OCI-LY1 (cell line): ENCODE measurements at regions not wholly inside any gene's neighbourhood (a gene's known extent, or its start where the extent isn't known, plus 50 kb on each side); places are given as distances from the start of the nearest gene placed in this dataset.

Experiments
- EZH2 ChIP-seq: fragments of 200-600 bp; sonication (generic), shearing (Covaris generic); IDR thresholded peaks from 2 replicates; pipeline ENCODE4 v1.8.0; 2017; ENCODE audit warnings: borderline replicate concordance, mixed run types, mild to moderate bottlenecking, antibody characterized with exemption, low read length, moderate library complexity, mixed read lengths
- TF ChIP-seq, protein P1 (sequence below): fragments of 200-600 bp; sonication (generic), shearing (Covaris generic); IDR thresholded peaks from 2 replicates; pipeline ENCODE4 v1.5.1; 2017; ENCODE audit warnings: mild to moderate bottlenecking, antibody characterized with exemption, low read length, moderate library complexity, mixed read lengths

- TF ChIP-seq, protein P1, sequence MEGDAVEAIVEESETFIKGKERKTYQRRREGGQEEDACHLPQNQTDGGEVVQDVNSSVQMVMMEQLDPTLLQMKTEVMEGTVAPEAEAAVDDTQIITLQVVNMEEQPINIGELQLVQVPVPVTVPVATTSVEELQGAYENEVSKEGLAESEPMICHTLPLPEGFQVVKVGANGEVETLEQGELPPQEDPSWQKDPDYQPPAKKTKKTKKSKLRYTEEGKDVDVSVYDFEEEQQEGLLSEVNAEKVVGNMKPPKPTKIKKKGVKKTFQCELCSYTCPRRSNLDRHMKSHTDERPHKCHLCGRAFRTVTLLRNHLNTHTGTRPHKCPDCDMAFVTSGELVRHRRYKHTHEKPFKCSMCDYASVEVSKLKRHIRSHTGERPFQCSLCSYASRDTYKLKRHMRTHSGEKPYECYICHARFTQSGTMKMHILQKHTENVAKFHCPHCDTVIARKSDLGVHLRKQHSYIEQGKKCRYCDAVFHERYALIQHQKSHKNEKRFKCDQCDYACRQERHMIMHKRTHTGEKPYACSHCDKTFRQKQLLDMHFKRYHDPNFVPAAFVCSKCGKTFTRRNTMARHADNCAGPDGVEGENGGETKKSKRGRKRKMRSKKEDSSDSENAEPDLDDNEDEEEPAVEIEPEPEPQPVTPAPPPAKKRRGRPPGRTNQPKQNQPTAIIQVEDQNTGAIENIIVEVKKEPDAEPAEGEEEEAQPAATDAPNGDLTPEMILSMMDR: no peak
- no peak for TF ChIP-seq EZH2
These were observed 87.3 kb upstream of the NHSL1 start for GRCh38 chr6:138586638-138587037.
